HG03159 (cell line): ENCODE measurements at regions not wholly inside any gene's neighbourhood (a gene's known extent, or its start where the extent isn't known, plus 50 kb on each side); places are given as distances from the start of the nearest gene placed in this dataset.

Experiments used
- ATAC-seq: cut with Tn5 transposase; IDR thresholded peaks from one replicate; pipeline ENCODE4 v1.9.1; 2021; ENCODE audit warnings: mild to moderate bottlenecking, moderate library complexity; ENCODE audit not compliant: unreplicated experiment

- no peak for ATAC-seq
These were observed 86.7 kb upstream of the LINGO1 start for GRCh38 chr15:77719450-77719849.

GRCh38 chr15:77717333-77717990 lies 84.8 kb upstream of the LINGO1 start:
- no peak for ATAC-seq

GRCh38 chr15:77716632-77717332 lies 84.1 kb upstream of the LINGO1 start:
- no peak for ATAC-seq

- ATAC-seq: no peak
These were observed 83.1 kb upstream of the LINGO1 start for GRCh38 chr15:77715860-77716259.

- ATAC-seq: no peak
These were observed 82.3 kb upstream of the LINGO1 start for GRCh38 chr15:77715051-77715450.

GRCh38 chr15:77714555-77714954 lies 81.8 kb upstream of the LINGO1 start:
- no peak for ATAC-seq

- ATAC-seq: no peak
These were observed 81.3 kb upstream of the LINGO1 start for GRCh38 chr15:77714023-77714422.

- no peak for ATAC-seq
These were observed 80.6 kb upstream of the LINGO1 start for GRCh38 chr15:77713281-77713680.

- ATAC-seq: no peak
These were observed 79.7 kb upstream of the LINGO1 start for GRCh38 chr15:77712438-77712837.

- no peak for ATAC-seq
These were observed 77.9 kb upstream of the LINGO1 start for GRCh38 chr15:77710637-77711036.

GRCh38 chr15:77710206-77710605 lies 77.5 kb upstream of the LINGO1 start:
- no peak for ATAC-seq

GRCh38 chr15:77709135-77709886 lies 76.6 kb upstream of the LINGO1 start:
- ATAC-seq: no peak

- ATAC-seq: no peak
These were observed 74.0 kb upstream of the LINGO1 start for GRCh38 chr15:77706482-77707244.

GRCh38 chr15:77702211-77702957 lies 69.7 kb upstream of the LINGO1 start:
- no peak for ATAC-seq

- ATAC-seq: no peak
These were observed 65.8 kb upstream of the LINGO1 start for GRCh38 chr15:77698481-77698880.

- no peak for ATAC-seq
These were observed 65.2 kb upstream of the LINGO1 start for GRCh38 chr15:77697893-77698292.

GRCh38 chr15:77696871-77697270 lies 64.2 kb upstream of the LINGO1 start:
- no peak for ATAC-seq

GRCh38 chr15:77695961-77696582 lies 63.4 kb upstream of the LINGO1 start:
- no peak for ATAC-seq

GRCh38 chr15:77695548-77695947 lies 62.8 kb upstream of the LINGO1 start:
- no peak for ATAC-seq

- no peak for ATAC-seq
These were observed 60.9 kb upstream of the LINGO1 start for GRCh38 chr15:77693576-77693975.
